ENCODE measurements at regions not wholly inside any gene's neighbourhood (a gene's known extent, or its start where the extent isn't known, plus 50 kb on each side); places are given as distances from the start of the nearest gene placed in this dataset.

DNA sequence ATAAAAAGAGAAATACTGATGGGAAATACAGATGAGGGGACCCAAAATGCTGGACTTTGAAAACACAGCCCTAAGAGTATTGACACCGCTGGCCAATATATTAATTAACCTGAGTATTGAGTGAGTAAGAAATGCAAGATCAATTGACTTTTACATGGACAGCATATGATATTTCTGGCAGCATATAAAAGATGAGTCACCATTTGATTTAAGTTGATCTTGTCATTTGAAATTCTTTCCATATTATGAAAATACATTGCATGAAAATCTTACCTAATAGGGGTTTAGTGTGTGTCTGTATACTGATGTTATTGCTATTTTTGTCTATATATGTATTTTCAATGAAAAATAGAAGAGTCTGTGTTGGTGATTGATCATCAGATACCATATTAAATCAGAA, 619.6 kb downstream of the KCTD12 start:
- no peaks in the 10 kb centered on the region for H3K79me2 ChIP-seq (ENCODE audit: control insufficient read depth in 1 of 2, insufficient read depth in 2 of 2, low read length in 2 of 2)
- CTCF ChIA-PET (ENCODE audit: partially characterized antibody) = no interaction called here
- WGBS, 2 experiments (ENCODE audit: extremely low coverage in 1 of 2, insufficient coverage in 1 of 2, insufficient read length in 1 of 2, insufficient replicate concordance in 2 of 2, low coverage in 1 of 2, low lambda C conversion rate in 2 of 2, missing lambda C conversion rate in 1 of 2) = 88% methylated on average over 1 of the region's 1 CpG; no CpG with 5 or more reads in 1 of the 2 experiments
- TF ChIP-seq RBBP5 (IDR thresholded peaks at IDR 0.05; ENCODE audit: borderline replicate concordance, low read depth, low read length) = no peak
- TF ChIP-seq, protein P1, sequence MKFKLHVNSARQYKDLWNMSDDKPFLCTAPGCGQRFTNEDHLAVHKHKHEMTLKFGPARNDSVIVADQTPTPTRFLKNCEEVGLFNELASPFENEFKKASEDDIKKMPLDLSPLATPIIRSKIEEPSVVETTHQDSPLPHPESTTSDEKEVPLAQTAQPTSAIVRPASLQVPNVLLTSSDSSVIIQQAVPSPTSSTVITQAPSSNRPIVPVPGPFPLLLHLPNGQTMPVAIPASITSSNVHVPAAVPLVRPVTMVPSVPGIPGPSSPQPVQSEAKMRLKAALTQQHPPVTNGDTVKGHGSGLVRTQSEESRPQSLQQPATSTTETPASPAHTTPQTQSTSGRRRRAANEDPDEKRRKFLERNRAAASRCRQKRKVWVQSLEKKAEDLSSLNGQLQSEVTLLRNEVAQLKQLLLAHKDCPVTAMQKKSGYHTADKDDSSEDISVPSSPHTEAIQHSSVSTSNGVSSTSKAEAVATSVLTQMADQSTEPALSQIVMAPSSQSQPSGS (IDR thresholded peaks at IDR 0.05; ENCODE audit: low read length) = no peak
- TF ChIP-seq, protein P2, sequence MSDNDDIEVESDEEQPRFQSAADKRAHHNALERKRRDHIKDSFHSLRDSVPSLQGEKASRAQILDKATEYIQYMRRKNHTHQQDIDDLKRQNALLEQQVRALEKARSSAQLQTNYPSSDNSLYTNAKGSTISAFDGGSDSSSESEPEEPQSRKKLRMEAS (IDR thresholded peaks at IDR 0.05) = no peak
- no peak for TF ChIP-seq RFX5 (IDR thresholded peaks at IDR 0.05; ENCODE audit: borderline replicate concordance, low read depth, low read length)
- no peak for TF ChIP-seq CBX8 (IDR thresholded peaks at IDR 0.05; ENCODE audit: borderline replicate concordance, low read depth, low read length)
- no peak for TF ChIP-seq GTF2F1 (IDR thresholded peaks at IDR 0.05; ENCODE audit: borderline replicate concordance, low read depth, low read length)
- TF ChIP-seq SAP30 (IDR thresholded peaks at IDR 0.05; ENCODE audit: insufficient read depth, insufficient replicate concordance, low read length) = no peak
- TF ChIP-seq, protein P3, sequence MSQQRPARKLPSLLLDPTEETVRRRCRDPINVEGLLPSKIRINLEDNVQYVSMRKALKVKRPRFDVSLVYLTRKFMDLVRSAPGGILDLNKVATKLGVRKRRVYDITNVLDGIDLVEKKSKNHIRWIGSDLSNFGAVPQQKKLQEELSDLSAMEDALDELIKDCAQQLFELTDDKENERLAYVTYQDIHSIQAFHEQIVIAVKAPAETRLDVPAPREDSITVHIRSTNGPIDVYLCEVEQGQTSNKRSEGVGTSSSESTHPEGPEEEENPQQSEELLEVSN (IDR thresholded peaks at IDR 0.05) = no peak
- no peak for TF ChIP-seq KDM1A (IDR thresholded peaks at IDR 0.05; ENCODE audit: borderline replicate concordance, low read length)
- no peak for TF ChIP-seq YY1 (IDR thresholded peaks at IDR 0.05; ENCODE audit: low read depth, low read length)
- TF ChIP-seq SIN3A (conservative IDR thresholded peaks at IDR 0.05 in 1 of 2, IDR thresholded peaks at IDR 0.05 in 1 of 2; ENCODE audit: low read depth in 1 of 2, low read length in 2 of 2) = no peak

More for the DNA sequence above, 619.6 kb downstream of the KCTD12 start:
- Histone ChIP-seq H2BK5ac (ENCODE audit: low read depth, low read length) (no peak overlapping the region), H2BK15ac (ENCODE audit: low read length) (no peak overlapping the region), H2BK120ac (replicated peaks; ENCODE audit: low read depth, low read length) (no peak overlapping the region), H2AK5ac (ENCODE audit: low read depth, low read length) (no peak overlapping the region), H3K4ac (replicated peaks; ENCODE audit: insufficient read length, low read depth, low read length) (no peak overlapping the region), H3K9ac (replicated peaks in 1 of 4; ENCODE audit: extremely low read depth in 1 of 4, low read depth in 3 of 4, low read length in 3 of 4) (no peak overlapping the region), H3K36me3 (ENCODE audit: control insufficient read depth in 2 of 4, insufficient read depth in 4 of 4, low read length in 3 of 4) (no peaks in the 10 kb centered on the region), H3K27ac (ENCODE audit: low read depth, low read length) (no peak overlapping the region), H3K14ac (ENCODE audit: insufficient read length) (no peak overlapping the region), H4K8ac (ENCODE audit: extremely low read depth, insufficient read depth, low read length) (no peak overlapping the region), H3K4me3 (ENCODE audit: extremely low read depth in 1 of 4, insufficient read depth in 2 of 4, low read depth in 3 of 4, low read length in 4 of 4) (no peak overlapping the region), H2BK12ac (ENCODE audit: low read depth, low read length) (no peak overlapping the region), H2BK20ac (ENCODE audit: low read length) (no peak overlapping the region), H3K9me3 (ENCODE audit: insufficient read depth in 2 of 2, low read depth in 1 of 2, low read length in 1 of 2) (no peaks in the 10 kb centered on the region), H4K91ac (replicated peaks; ENCODE audit: insufficient read length, low read length) (no peak overlapping the region), H3K56ac (replicated peaks; ENCODE audit: insufficient read length, low read depth, low read length) (no peak overlapping the region), H3K79me1 (ENCODE audit: low read depth, low read length) (no peaks in the 10 kb centered on the region), H3K18ac (ENCODE audit: extremely low read depth, low read length) (no peak overlapping the region), H3K27me3 (replicated peaks in 1 of 4; ENCODE audit: control insufficient read depth in 3 of 4, extremely low read depth in 1 of 4, insufficient read depth in 3 of 4, low read length in 3 of 4) (no peaks in the 10 kb centered on the region), H2AFZ (ENCODE audit: low read length) (no peak overlapping the region), H3K4me2 (ENCODE audit: insufficient read depth in 1 of 2, low read depth in 2 of 2, low read length in 2 of 2) (no peak overlapping the region), H3K23me2 (ENCODE audit: low read depth, low read length) (no peaks in the 10 kb centered on the region), H3K23ac (ENCODE audit: insufficient read length) (no peak overlapping the region), H4K20me1 (replicated peaks in 1 of 2; ENCODE audit: control insufficient read depth in 1 of 2, insufficient read depth in 2 of 2, low read length in 2 of 2) (no peaks in the 10 kb centered on the region), H3K4me1 (replicated peaks in 1 of 4; ENCODE audit: control insufficient read depth in 3 of 4, insufficient read depth in 4 of 4, low read length in 3 of 4) (no peaks in the 10 kb centered on the region), H4K5ac (ENCODE audit: insufficient read length, low read depth, low read length) (no peak overlapping the region)
- FAIRE-seq (no peak), DNase-seq (ENCODE audit: low read depth in 1 of 2, low spot score in 2 of 2) (no peak)
- POLR2A ChIA-PET (ENCODE audit: partially characterized antibody) = no interaction called here

Measured in H1 (cell line).